Smooth muscle cell of the brain vasculature (primary cell): ENCODE measurements at regions not wholly inside any gene's neighbourhood (a gene's known extent, or its start where the extent isn't known, plus 50 kb on each side); places are given as distances from the start of the nearest gene placed in this dataset.
"Not testable (repeated sequence)": the region's sequence is repeated elsewhere in the genome, so short reads cannot be mapped to it uniquely, and the experiment has no call there.

Experiments used
- DNase-seq: peaks from one replicate; pipeline ENCODE4 v3.0.0-alpha.2; 2012; ENCODE audit warnings: low read depth, low spot score

DNA sequence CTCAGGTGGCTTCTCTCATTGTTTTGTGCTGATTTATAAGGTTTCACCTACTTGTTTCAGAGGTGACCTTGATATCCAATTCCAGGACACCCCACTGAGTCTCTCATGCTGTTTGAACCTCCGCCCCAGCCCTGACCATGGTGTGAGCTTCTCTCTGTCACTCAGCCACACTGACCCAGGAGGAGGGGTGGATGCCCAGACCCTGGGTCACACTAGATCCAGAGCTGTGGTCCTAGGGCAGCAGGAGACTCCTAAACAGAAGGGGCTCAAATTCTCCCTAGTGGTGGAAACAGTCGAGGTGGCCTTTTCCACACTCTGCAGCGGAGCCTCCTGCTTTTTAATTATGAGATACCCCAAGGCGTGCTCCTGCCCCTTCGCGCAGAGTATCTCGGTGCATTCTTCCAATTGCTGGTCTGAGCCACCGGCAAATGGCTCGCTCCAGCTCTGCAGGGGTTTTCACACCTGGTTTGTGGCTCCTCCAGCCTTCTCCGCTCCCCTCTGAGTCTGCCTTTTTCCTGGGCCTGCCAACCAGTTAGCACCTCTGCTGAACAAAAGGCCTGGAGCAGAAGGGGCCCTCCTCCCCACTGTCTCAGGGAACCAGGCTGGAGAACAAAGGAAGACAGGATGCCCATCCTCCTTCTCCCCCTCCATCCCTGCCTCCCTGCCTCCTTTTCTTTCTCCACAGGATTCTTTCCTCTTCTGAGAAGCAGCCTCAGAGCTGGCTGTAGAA, 147.3 kb upstream of the SPRED2 start:
- no peak for DNase-seq

DNA sequence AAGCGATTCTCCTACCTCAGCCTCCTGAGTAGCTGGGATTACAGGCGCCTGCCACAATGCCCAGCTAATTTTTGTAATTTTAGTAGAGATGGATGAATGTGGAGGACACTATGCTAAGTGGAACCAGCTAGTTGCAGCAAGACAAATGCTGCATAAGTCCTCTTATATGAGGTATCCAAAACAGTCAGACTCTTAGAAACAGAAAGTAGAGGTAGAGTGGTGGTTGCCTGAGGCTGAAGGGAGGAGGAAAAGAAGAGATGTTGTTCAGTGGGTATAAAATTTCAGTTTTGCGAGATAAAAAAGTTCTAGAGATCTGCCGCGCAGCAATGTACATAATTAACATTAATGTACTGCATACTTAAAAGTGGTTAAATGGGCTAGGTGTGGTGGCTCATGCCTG, 145.3 kb upstream of the SPRED2 start:
- no peak for DNase-seq

DNA sequence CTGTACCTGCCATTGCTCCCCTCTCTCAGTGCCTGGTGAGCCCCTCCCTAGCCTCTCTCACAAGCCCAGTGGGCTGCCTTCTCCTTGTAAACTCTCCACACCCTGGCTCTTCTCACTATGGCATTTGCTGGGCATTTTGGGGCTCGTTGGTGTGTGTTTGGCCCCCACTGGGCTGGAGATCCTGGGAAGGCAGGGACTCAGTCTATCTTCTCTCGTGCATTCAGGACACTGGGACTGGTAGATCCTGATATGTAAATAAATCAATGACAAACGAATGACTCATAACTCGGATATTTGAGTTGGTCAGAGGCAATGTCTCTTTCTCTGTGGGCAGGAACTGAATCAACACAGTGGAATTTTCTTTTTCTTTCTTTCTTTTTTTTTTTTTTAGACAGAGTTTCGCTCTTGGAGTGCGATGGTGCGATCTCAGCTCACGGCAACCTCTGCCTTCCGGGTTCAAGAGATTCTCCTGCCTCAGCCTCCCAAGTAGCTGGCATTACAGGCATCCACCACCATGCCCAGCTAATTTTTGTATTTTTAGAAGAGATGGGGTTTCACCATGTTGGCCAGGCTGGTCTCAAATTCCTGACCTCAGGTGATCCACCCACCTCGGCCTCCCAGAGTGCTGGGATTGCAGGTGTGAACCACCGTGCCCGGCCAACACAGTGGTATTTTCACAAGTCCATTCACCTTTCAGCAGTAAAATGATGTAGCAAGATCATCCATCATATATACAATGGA, 144.6 kb upstream of the SPRED2 start:
- DNase-seq = peak; percentile 62

DNA sequence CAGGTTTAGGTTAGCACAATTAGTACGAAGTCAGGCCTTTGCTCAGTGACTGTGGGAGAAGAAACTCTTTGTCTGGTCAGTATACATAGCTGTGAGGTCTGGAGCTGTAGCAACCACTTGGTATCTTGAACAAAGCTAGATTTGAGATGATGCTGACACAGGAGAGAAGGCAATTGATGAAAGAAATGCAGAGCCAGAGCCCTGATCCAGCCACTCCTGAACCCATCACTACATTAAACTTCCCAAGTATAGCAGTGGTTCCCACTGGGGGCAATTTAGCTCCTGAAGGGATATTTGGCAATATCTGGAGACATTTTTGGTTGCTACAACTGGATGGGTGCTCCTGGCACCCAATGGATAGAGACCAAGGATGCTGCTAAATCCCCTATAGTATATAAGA, 143.9 kb upstream of the SPRED2 start:
- DNase-seq = no peak

DNA sequence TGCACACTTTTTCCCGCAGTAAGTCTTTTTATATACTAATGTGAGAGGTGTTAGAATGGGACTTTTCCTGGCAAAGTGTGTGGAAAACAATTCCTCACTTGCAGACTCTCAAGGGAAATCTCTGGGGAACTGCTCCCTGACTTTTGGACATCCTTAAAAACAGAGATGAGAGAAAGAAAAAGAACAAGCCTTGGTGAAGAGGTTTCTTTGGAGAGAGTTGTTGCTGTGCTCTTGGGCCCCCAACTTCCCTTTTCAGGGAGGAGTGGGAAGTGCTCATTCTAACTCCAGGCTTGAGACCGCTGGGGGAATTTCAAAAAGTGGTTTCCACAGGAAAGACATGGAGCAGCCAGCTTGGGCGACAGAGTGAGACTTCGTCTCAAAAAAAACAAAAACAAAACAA, 142.6 kb upstream of the SPRED2 start:
- DNase-seq = no peak

DNA sequence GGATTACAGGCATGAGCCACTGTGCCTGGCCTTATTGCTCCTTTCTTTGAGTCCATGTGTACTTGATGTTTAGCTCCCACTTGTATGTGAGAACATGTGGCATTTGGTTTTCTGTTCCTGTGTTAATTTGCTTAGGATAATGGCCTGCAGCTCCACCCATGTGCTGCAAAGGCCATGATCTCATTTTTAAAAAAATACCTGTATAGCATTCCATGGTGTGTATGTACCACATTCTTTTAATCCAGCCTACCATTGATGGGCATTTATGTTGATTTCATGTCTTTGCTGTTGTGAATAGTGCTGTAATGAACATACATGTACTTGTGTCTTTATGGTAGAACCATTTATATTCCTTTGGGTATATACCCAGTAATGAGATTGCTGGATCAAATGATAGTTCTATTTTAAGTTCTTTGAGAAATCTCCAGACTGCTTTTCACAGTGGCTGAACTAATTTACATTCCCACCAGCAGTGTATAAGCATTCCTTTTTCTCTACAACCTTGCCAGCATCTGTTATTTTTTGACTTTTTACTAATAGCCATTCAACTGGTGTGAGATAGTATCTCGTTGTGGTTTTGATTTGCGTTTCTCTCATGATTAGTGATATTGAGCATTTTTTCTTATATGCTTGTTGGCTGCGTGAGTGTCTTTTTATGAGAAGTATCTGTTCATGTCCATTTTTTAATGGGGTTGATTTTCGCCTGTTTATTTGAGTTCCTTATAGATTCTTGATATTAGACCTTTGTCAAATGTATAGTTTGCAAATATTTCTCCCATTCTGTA, 136.4 kb upstream of the SPRED2 start:
- DNase-seq = not testable (repeated sequence)

DNA sequence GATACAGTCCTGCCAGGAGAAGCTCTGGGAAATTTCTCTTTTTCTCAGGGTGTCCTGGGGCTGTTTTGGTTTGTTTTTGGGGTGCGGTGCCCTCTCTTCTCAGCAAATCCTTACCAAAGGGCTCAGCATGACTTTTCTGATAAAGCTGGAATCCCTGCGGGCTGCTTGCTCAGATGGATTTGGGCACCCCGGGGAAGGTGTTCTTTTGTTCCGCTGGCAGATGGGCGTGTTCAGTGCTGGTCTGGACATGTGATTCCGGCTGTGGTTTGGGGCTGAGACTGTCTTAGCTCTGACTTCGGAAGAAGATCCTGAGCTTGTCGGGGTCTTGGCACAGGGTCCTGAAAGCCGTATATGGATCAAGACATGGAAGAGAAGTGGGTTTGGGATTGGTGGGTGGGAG, 134.2 kb upstream of the SPRED2 start:
- DNase-seq = no peak

DNA sequence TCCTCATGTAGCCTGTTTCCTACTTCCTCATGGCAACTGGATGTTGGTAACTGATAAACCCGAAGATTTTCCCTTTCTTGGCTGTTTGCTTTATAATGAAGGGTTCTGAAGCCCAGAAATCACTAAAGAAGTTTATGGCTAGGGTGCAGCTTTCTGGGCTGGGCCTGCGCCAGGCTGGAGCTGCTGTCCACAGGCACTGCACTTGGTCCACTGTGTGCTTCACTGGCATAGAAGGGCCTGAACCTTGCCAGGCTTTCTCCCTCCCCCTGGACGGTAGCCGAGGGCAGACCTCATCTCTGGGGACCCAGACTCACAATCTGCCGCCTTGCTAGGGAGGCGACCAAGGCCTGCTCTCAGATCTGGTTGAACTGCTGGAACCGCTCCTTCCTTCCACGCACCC, 133.3 kb upstream of the SPRED2 start:
- no peak for DNase-seq

DNA sequence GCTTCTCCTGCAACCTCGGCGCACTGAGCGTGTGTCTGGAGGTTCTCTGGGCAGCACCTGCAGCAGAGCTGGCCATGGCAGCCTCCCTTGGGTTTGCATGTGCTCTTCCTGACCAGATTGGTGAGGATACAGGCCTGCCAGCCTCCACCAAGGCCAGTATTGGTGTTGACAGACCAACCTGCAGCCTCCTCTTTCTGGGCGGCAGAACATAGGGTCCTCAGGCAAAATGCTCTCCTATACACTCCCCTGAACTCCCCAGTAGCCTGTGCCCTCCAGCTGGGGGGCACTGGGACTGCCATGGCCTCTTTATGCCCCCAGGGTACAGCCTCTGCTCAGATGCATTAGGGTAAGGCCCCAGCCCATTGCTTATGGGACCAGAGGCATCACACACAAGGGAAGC, 131.9 kb upstream of the SPRED2 start:
- DNase-seq = no peak

DNA sequence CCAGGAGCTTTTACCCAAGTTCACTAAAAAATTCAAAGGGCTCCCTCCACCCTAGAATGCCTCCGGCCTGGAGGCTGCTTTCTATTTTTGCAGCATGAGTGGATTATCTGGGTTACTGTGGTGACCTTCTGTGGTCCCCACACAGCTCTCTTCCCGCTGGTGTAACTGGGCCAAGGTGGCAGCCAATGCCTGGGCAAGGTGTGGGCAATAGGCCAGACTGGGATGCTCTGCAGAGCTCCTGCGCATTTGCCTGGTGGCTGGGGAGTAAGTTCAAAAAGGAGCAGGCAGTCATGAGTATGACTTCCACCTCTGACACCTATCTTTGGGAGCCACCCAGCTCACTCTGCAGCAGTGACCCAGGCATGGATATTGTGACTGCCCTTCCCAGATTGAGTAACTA, 130.5 kb upstream of the SPRED2 start:
- no peak for DNase-seq

DNA sequence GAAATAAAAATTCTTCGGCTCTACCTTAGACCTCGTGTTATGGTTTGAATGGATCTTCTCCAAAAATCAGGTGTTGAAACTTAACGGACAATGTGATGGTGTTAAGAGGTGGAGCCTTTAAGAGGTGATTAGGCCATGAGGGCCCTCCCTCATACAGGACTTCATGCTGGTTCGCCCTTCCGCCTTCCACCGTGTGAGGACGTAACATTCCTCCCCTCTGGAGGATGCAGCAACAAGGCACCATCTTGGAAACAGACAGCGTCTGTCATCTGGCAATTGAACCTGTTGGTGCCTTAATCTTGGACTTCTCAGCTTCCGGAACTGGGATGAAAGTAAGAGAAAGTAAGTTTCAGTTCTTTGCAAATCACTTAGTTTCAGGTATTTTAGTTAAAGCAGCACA, 126.3 kb upstream of the SPRED2 start:
- no peak for DNase-seq

DNA sequence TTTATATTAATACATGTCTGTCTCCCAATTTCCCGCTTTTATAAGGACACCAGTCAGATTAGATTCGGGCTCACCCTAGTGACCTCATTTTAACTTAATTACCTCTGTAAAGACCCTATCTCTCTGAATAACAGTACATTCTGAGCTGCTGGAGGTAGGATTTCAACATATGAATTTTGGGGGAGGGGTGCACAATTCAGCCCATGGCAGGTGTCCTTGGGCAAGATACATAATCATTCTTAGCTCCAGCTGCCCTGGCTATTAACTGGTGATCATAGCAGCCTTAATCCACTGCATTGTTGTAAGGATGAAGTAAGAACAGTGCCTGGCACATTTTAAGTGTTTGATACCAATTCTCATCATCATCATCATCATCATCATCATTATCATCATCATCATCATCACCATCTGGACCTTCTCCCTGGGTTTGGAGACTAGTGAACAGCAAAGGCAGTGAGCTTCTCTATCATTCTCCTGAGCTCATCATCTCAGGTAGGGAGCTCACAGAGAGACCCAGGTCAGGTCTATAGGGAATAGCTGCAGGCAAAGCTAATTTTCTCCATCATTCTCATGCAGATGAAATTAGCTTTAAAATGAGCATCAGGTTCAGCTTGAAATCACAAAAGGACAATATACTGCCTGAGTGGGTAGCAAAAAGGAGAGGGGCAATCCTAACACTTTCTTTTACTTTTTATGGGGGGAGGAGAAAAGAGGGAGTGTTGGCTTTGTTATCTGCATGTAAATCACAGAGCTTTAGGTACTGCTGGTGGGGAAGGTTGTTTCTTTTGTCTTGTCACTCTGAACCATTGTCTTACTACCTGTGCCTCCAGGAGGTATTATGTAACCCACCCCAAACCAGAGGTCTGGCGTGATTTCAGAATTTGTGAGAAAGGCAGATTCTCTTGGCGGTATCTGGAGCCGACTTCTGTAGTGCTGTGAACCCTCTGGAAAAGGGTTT, 125.5 kb upstream of the SPRED2 start:
- no peak for DNase-seq

DNA sequence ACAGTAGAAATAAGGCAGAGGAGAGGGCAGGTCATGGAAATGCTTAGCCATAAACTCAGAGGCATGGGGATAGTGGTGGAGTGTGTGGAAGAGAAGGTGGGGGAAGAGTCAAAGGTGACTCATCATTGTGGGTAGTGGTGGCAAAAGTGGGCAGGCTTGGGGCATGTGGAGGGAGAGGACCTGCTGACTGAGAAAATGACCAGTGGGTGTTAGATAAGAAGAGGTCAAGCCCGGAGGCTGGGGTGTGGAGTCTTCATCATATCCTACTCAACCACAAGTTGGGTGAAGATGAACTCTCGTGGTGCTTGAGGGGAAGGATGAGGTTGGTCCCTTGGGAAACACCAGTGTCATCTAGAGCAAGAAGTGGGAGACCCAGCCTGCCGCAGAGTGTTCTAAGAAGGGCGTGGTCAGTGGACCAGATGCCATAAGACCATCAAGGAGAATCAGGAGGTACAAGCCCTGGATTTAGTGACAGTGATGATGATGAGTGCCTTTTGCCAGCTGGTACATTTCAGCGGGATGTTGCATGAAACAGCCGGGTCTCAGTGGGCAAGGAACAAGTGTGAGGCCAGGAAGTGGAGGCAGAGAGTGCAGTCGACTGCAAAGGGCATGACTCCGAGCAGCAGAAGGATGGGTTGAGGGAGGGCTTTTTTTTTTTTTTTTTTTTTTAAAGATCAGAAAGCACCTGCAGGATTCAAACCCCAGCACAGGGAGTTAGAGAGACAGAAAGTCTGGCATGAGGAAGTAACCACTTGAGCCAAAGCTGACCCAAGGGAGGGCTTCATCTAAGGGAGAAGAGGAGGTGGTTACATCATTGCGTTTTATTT, 122.6 kb upstream of the SPRED2 start:
- DNase-seq = no peak

DNA sequence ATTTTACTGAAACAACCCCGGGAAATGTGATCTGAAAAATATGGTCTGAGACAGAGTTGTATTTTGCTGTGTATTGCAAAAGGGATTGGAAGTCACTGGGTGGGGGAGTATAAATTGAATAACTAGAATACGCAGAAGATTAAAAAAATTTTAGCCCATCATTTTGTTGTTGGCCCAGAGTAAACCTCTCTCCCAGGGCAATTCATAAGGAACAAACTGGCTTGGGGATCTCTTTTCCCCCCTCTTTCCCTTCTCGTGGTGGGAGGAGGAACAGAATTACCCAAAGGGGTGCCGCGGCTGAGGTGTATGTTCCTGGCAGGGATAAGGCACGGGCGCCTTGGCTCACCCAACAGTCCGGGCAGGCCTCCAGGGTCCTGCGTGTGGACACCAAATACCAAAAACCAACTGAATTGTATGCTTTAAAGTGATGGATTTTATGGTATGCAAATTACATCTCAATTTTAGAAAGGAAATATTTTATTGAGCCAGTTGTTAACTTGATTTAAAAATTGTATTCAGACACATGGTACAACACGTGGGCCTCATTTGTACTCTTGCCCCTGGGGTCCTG, 121.2 kb upstream of the SPRED2 start:
- no peak for DNase-seq

DNA sequence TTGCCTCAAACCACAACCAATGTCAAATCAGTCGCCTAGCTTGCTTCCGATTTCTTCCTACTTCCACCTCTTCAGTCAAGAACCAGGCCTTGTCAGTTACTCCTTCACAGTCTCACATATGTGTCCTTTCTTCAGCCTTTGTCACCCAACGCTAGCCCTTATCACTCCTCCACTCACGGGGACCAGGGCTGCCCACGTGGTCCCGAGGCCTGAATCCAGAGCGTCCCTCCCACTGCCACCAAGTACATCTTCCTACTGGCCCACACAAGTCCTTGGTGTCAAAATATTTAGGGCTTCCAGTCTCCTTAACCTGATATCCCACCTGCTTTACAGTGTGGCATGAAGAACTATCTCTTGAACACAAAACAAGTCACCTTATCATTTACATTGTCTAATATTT, 119.1 kb upstream of the SPRED2 start:
- DNase-seq = no peak

DNA sequence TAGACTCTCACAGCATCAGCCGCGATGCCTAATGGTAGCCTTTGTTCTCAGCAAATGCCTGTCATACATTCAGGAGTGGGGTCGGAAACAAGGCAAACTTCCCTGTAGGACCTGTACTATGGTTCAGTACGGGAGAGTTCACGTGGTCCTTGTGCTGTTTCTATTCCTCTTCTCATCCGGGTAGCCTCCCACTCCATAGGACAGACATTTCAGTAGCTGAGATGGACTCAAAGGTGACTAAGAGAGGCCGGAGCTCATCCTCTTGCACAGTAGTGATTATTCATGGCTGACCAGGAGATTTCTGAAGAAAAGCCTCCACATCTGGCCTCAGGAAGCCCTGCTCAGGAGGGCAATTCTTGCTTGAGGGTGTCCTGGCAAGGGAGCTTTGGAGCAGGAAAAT, 117.8 kb upstream of the SPRED2 start:
- no peak for DNase-seq

DNA sequence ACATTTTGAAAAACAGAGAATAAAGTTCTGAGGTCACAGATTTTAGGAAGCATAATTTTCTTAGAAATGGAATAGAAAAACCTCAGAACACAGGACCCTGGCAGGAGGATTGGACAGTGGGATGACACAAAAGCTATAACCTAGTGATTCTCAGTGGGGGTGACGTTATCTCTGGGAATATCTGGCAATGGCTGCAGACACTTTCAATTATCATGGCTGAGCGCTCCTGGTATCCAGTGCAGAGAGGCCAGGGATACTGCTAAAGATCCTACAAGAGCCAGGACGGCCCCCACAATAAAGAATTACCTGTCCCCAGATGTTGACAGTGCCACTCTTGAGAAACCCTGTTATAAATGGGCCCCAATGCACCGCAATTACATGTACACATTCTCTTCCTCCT, 117.2 kb upstream of the SPRED2 start:
- DNase-seq = no peak

DNA sequence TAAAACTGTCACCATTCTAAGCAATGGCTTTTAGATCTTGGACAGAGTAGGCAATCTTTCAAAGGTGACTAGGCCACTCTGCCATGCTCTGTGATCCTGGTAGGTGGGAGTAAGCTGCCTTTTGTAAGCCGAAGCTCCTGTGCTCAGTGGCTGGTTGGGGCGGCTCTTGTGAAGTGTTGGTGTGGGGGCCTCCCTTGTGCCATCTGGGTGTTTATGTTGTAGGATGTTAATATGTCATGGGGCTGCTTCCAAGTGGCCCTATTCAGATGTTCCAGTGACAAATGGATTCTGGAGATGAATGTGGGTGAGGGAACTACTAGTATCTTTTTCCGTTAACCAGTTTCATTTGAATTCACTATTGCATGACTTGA, 116.8 kb upstream of the SPRED2 start:
- DNase-seq = no peak

DNA sequence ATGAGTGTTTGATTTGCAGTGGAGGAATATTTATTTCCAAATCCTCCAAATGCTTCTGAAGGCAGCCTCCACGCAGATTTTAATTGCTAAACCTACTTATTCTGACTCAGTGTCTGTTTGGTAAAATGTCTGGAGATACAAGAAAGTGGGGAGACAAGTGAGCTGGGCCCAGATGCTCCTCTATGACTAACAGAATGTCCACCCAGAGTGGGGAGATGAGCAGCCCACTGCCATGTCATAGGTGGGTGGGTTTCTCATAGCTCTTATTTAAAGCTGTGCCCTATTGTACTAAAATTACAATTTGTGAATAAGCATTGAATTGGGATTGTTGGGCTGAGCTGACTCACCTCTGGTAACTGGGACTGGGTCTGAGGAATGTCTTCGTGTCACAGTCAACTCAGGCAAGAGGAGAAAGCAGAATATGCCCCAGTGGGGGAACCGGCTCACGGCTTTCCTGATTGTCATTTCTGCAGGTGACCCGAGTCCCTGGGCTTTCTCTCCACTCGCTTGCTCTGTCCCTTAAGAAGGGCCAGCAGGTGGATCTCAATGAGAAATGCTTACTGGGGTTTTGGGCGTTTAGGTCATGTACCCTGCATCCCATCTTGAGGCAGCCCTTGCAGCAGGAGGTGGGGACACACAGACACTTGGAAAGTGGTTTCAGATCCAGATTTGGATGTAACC, 116.3 kb upstream of the SPRED2 start:
- no peak for DNase-seq

DNA sequence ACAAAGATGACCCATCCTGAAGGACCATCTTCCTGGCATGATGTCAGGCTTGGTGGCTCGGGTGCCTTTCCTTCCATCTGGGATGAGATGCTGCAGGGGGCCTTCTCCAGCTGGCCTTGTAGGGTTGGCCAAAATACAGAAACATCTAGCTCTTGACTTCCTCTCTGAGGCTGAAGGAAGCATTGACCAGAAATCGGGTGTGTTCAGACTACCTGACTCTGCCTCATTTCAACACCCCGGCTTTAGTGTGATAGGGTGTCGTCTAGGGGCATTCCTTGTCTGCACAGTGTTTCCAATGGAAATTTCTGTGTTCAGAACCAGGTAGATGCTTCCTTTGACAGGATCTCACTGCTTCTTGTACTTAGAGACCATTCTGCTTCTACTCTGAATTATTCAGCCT, 115.7 kb upstream of the SPRED2 start:
- no peak for DNase-seq
